GM12891 (cell line): ENCODE measurements at regions not wholly inside any gene's neighbourhood (a gene's known extent, or its start where the extent isn't known, plus 50 kb on each side); places are given as distances from the start of the nearest gene placed in this dataset.

Source experiments
- POLR2A ChIP-seq: IDR thresholded peaks from 2 replicates; pipeline ENCODE4 v1.6.1; 2011; ENCODE audit warnings: low read depth, low read length, control low read depth
- POLR2AphosphoS5 ChIP-seq: IDR thresholded peaks from 2 replicates; pipeline ENCODE4 v1.6.1; 2011; ENCODE audit warnings: low read depth, low read length, control low read depth
- SPI1 ChIP-seq: IDR thresholded peaks from 2 replicates; pipeline ENCODE4 v1.6.1; 2011; ENCODE audit warnings: low read depth, low read length, control low read depth
- TAF1 ChIP-seq: IDR thresholded peaks from 2 replicates; pipeline ENCODE4 v1.6.1; 2011; ENCODE audit warnings: low read depth, low read length, control low read depth

DNA sequence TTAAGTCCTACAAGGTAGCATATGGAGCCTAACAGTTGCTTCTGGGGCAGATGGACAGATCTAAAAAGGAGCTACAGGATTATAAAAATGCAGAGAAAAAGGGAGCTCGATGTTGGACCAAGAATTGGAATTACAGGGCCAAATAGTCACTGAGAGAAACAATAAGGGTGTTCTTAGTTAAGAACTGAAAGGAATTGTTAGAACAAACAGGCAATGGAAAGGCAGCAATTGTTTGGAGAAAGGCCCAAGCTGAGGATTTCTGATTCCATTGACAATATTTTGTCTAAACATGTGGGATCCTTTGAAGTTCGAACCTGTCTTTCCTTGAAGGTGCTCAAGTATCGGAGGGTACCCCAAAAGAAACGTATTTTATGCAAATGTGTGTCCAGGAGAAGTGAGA lies 513.6 kb upstream of the CDH8 start:
- TF ChIP-seq POLR2A (no peak), POLR2AphosphoS5 (no peak), SPI1 (no peak), TAF1 (no peak)
